HTR-8/SVneo (cell line): ENCODE measurements at regions not wholly inside any gene's neighbourhood (a gene's known extent, or its start where the extent isn't known, plus 50 kb on each side); places are given as distances from the start of the nearest gene placed in this dataset.

Experiments used
- DNase-seq: peaks from one replicate; pipeline ENCODE4 v3.0.0; 2011; ENCODE audit warnings: low spot score, mixed read lengths; ENCODE audit not compliant: insufficient read length
- FAIRE-seq: peaks from 2 replicates; lab custom pipeline; 2011; peaks lifted over from hg19 to GRCh38; lab: Jason Lieb, UNC

DNA sequence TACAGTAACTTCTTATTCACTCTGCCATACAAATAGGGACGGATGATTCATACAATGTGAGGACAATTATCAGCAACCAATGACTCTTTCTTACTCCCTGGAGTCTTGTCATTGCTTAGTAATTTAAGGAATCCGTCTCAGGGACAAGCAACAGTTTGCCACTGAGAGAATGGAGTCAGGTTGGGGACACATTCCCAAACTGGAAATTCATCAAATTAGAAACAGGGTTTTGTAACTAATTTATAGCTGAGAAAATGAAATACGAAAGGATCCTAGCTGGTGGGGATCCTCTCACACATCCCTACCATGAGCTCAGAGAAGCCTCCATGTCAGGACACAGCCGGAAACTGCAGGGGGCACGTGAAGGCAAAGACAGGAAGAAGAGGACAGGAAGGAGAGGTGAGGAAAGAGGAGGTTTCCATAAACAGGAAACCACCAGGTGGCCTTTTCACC, 50.4 kb upstream of the KDR start:
- peak; percentile 26 for FAIRE-seq
- DNase-seq, result peak; percentile 47

DNA sequence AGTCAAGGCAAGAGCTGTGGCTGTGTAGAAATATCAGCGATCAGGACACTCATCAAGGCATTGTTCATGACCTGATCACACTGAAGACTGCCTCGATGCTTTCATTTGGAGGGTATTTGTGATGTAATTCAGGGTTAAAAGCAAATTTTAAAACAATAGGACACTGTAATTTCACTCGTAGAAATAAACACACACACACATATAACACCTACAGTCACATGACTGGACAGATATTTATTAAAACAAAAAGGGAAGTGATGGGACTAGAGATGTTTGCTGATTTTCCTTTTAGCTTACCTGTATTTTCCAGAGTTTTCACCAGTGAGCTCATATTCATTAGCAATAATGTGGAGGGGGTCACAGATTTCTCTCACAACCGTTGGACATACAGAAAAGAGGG, 51.1 kb upstream of the KDR start:
- DNase-seq (no peak), FAIRE-seq (no peak)

DNA sequence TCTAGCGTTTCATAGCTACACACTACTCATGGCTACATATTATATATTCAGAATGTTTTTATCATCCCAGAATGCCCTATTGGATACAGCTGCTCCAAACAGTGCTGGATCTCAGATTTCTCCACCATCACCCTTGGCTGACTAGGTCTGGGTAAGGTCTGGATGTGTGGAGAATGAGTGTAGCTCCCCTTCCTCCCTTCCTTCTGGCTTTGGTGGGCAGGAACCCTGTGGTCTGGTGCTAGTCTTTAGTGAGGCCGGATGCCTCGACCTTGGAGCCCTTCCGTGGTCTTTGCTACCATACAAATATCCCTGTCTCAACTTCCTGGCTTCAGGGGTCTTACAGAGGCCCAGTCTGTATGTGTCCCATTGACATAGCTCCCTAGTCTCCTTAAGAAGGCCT, 52.1 kb upstream of the KDR start:
- DNase-seq (no peak), FAIRE-seq (no peak)

DNA sequence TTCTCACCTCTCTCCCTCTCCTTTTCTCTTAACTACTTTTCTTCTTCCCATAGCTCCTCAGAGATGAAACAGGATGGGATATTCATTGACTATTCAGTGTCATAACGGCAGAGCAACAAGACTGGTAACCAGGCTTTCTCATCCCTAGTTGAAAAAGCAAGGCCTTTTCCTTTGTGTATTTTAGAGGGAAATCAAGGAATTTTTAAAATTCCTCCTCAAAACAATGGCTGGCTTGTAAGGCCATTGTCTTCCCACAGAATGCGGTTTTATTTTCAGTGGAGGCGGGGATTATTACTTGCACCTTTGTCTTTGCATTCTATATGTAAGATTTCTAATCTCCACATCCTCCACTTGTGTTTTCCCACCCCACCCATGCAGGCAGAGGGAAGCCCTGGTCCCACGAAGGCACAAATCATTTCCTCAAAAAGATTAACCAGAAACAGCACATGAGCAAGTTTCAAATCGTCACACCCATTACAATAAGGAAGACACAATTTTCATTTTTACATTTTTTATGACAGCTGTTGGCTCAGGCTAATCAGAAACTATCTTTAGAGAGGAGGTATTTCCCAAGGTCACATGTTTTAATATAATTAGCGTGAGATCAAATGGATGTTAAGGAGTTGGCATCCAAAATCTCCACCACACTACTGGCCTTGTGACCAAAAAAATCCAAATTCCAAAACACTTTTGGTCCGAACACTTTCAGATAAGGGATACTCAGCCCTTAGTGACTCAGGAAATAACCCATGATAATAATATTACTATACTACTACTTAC, 53.0 kb upstream of the KDR start:
- FAIRE-seq (no peak), DNase-seq (no peak)

DNA sequence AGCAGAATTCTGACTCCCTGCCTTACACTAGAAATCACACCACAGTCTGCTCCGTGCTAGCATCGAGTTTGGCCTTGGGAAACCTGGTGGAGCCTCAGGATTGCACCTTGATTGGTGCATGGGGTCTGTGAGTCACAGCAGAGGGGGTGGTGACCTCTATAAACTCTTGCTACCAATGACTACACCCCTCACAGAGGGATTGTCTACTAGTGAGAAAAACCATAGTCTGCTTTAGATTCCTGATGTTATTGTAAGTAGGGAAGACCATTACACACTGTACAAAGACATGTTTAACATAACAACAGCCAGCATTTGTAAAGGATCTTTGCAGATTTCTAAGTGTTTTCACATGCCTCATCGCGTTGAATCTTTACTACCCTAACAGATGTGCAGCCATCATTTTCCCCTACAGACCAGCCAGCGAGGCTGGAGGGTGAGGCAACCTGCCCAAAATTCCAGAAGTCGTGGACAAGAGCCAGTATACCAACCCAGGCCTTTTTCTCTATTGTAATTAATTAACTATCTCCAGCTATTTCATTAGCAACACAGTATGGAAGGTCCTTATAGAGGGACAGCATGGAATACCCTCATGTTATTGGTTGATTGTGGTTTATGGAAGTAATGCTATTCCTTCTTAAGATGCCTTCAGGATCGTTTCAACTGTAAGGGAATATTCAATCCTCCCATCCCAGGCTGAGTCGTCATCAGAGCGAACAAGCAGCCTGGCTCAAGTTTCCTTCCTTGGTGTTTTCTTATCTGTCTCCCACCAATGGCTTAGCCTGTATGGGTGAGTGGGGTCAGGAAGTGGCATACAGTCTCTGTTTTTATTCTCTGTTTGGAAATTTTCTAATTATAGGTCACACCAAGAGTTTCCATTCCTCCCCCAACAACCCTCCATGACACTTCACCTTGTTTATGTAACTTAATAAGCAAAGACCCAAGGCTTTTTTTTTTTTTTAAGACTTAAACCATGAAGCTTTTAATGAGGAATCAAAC, 55.9 kb upstream of the KDR start:
- FAIRE-seq, result no peak
- DNase-seq, result no peak

DNA sequence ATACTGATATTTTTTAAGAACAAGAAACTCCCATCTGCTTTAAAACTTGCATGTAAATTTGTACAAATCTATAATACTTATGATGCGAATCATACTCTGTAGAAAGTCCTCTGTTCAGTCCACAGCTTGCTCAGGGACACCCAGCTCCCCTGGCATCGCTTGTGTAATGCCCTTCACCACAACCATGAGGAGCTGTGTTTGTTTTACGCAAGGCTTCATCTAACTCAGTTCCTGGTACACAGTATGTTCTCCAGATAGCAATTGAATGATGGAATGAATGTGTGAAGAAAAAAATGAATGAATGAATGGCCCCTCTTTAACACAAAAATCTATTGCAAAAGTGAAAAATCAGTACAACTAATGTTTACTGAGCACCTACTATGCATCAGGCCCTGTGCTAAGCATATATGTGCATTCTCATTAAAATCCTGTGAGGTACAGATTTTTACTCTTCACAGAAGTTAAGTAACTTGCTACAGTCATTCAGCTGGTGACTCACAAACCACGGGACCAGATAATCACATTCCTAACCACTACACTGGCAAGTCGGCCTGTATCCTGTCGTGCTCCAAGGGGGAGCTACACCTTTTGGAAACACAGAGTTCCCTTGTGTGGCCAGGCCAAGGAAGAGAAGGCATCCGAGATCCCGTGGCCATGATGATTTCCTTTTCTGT, 58.7 kb upstream of the KDR start:
- peak; percentile 35 for DNase-seq
- peak; percentile 38 for FAIRE-seq

DNA sequence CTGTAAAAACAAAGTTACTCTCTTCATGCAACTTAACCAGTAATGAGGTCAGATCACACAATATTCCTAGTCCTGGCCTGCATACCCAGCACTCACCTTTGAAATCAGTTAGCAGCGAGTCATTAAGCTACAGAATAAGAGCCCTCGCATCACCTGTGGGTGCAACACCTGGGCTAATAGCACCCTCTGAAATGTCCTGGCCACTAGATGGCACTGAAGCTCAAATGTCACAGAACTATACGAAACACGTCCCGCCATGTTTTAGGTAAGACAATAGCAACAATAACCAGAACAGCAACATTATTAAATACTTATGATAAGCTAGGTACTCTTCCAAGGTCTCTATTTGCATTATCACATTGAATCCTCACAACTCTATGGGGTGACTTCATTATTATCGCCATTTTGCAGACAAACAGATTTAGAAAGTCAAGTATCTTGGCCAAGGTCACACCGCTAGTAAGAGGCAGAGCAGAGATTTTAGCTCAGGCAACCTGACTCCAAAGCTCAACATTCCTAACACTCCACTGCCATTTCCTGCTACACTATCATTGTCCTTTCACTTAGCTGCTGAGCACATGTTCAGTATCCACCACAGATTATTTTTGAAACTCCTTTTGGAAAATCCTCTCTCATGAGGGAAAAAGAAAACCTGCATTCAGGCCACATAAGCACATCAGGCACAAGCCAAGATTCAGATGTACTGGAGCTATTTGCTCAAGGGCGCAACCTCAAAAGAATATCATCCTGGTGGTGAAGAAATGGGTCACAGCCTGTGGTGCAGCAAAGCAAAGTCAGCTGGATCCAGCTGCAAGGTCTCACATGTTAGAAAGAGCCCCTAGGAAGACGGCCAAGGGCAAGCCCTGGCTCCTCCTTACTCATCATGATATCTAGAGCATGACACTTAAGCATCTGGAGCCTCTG, 59.5 kb upstream of the KDR start:
- DNase-seq (no peak), FAIRE-seq (no peak)

DNA sequence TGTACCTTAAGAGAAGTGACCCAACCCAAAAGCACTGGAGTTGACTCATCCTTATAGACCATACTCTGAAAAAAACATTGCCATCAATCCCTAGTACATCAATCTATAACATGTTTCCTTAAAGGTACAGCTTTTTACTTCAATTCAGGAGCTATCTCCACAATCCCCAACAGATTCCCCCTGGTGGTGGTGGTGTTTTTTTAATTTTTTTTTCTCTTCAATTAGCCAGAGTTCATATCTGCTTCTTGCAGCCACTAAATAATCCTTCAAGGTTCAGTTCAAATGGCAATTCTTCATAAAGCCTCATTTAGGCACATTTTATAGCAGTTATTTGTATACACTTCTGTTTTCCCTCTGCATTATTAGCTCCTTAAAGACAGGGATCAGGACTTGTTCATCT, 60.7 kb upstream of the KDR start:
- FAIRE-seq (no peak), DNase-seq (no peak)

DNA sequence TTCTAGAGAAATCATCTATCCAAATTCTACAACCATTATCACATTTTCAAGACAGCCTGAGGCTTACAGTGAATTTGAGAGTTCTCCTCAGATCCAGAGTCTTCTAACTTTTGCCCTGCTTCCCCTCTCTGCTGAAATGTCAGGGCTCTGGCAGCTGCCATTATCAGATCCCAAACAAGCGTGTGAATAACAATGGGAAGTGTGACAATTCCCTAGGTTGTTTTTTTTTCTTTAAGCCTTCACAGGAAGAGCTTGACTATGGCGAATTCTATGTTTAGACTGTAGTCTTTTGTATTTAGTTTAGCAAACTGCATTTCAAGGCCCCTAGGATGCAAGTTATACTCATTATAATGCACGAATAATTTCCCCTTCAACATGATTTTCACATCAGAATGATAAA, 61.3 kb upstream of the KDR start:
- DNase-seq (no peak), FAIRE-seq (no peak)

DNA sequence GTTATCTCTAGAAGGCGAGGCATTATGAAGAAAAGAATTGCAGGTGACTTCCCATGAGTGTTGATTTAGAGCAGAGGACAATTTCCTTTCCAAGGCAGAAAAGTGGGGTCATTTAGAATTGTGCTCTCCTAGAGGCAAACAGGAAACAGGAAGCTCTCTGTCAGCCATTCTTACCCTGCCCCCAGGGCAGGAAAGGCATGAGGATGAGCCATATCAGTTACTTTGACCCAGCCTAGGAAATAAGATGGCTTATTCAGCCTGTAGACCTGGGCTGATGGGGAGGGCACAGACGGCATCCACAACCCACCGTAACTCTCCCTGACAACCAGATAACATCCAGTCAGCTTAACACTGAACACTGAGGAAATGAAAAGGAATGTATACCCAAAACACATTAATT, 88.8 kb upstream of the KDR start:
- no peak for DNase-seq
- FAIRE-seq, result no peak

DNA sequence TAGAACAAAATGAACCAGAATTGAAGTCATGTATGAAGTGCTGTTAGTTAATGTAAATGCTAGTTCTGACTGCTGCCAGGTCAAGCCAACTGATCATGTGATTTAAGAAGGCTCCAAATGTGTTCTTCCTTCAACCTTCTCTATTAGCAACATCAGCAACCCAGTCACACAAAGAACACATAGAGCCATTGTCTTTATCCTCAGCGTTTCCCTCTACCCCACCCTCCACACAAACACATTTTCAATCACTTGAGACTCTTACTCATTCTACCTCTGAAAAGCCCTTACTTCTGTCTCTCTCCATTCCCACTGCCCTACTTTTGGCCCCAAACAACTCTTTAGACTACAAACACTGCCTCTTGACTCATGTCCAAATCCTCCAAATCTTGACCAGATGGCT, 89.7 kb upstream of the KDR start:
- FAIRE-seq, result no peak
- DNase-seq, result no peak

DNA sequence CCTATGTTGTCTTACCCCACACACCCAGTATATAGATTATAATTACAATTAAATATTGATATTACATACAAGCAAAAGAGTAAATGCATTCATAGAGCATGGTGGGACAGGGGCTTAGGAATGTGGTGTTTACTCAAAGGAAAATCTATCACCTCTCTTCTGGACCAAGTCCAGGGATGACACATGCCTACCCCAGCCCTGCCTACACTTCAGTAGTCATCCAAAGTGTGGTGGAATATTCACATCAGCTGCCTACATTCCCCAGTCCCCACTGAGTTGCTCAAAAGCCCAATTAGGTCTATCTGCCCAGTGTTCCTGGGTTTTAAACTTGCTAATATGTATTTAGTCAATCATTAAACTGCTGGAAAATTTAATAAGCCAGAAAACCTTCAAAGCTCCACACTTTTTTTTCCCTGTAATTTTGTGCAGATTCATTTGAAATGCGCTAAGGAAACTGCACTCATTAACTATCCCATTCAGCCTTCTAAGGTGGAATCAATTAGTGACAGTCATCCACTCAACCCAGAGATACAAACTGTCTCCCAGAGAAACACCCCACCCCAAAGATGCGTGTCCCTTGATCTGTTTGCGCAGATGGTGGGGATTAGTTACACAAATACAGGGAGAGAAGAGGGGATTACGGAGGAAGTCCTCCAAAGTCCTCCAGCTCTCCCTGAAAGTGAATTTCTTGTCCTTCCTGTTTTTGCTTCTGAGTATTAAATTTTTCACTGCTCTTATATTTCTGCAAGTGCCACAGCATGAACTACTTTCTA, 91.7 kb upstream of the KDR start:
- FAIRE-seq (no peak), DNase-seq (no peak)

DNA sequence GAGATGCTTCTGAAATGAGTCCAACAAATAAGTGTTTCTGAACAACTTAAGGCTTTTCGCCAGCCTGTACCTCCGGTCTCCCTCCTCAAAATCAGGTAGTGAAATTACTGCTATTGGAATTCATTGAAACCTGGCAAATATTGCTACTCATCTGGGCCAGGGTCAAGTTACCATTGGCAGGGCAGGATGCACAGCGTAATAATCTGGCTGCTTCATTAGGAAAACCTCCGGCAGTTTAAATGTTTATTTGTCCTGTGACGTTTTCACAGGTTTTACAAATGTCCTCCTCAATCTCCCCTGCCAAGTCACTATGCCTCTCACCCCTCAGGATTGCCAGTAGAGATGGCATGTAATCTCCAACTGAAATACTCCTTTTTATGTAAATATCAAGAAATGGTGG, 92.6 kb upstream of the KDR start:
- DNase-seq (no peak), FAIRE-seq (no peak)

DNA sequence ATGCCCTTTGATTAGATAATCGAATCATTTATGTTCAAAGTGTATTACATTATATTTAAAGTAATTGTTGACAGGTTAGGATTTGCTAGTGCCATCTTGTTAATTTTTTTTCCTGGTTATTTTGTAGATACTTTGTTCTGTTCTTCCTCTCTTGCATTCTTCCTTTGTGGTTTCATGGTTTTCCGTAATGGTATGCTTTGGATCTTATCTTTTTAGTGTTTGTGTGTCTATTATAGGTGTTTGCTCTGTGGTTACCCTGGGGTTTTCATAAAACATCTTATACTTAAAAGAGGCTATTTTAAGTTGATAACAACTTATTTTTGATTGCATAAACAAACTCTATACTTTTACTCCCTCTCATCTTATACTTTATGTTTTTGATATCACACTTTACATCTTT, 108.2 kb upstream of the SRD5A3 start:
- DNase-seq (no peak), FAIRE-seq (no peak)

DNA sequence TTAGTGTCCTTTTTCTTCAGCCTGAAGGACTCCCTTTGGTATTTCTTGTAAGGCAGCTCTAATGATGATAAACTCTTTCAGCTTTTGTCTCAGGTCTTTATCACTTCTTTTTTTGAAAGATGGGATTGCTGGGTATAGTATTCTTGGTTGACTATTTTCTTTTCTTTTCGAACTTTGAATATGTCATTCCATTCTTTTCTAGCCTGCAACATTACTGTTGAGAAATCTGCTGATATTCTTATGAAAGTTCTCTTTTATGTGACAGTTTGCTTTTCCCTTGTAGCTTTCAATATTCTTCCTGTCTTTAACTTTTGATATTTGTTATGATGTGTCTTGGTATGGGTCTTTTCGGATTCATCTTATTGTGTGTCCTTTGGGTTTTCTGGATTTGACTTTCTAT, 107.6 kb upstream of the SRD5A3 start:
- FAIRE-seq, result no peak
- no peak for DNase-seq

DNA sequence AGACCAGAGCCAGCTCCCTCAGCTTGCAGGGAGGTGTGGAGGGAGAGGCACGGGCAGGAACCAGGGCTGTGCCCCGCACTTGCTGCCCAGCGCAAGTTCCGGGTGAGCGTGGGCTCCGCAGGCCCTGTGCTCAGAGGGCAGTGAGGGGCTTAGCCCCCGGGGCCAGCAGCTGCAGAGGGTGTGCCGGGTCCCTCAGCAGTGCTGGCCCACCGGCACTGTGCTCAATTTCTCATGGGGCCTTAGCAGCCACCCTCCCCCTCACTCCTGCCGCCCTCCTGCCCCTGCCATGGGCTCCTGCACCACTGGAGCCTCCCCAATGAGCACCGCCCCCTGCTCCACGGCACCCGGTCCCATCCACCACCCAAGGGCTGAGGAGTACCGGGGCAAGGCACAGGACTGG, 104.6 kb upstream of the SRD5A3 start:
- FAIRE-seq, result no peak
- no peak for DNase-seq

DNA sequence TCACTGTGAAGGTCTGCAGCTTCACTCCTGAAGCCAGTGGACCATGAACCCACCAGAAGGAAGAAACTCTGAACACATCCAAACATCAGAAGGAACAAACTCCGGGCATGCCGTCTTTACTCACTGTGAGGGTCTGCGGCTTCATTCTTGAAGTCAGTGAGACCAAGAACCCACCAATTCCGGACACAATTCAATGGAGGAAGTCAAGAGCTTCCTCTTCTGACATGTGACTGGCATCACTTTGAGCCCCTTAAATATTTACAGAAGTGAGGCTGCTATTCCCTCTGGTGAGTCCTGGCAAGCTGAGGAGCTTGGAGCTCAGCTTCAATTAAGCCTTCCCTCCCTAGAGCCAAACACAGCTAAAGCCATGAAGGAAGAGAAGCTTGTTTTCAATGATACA, 103.5 kb upstream of the SRD5A3 start:
- no peak for FAIRE-seq
- DNase-seq, result no peak

DNA sequence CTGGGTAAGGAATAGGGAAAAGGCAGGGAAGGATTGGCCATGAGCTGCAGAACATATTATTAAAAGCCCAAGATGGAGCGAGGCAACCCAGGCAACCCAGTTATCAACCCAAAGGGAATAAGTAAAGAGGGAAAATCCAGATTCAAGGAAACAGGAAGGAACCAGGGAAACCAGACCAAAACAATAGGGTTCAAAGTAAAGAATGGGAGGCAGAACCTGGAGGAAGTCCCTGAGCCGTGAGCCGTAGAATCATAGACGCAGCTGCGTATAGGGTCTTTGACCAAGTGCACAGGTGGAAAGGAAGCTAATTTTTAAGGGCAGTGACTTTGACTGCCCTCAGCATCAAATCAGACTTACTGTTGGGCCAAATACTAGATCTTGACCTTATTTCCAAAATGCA, 98.5 kb upstream of the SRD5A3 start:
- FAIRE-seq (no peak), DNase-seq (no peak)

DNA sequence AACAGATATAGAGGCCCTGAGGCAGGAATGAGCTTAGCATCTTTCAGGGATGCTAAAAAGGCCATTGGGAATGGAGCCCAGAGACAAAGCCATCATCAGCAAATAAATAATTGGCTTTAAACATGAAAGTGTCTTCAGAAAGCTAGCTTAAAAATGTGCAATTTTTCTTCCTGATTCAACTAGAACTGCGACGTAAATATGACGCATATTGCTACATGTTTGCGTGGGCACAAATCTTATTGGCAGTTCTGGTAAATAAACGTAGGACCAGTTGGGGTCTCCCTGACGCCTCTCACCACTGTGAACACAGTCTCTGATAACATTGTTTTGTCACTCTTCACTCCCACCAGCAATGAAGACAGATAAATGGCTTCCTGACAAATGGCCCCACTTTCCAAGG, 97.3 kb upstream of the SRD5A3 start:
- no peak for FAIRE-seq
- no peak for DNase-seq
